Tibial nerve (tissue), 4 donors: ENCODE measurements at regions not wholly inside any gene's neighbourhood (a gene's known extent, or its start where the extent isn't known, plus 50 kb on each side); places are given as distances from the start of the nearest gene placed in this dataset.

Experiments
- DNase-seq, 2 donors: peaks; one replicate each; pipeline ENCODE4 v3.0.0-alpha.2; 2019; ENCODE audit warnings: low spot score in 2 of 2
- H3K27ac ChIP-seq, 4 donors: fragments of 200-600 bp; sonication (generic) in 3 of 4; one replicate each; pipeline ENCODE4 v1.5.1; 2017 to 2019; ENCODE audit warnings: mild to moderate bottlenecking in 1 of 4
- H3K27me3 ChIP-seq, 2 donors: fragments of 200-600 bp; sonication (generic) in 1 of 2; one replicate each; pipeline versions ENCODE4 v1.5.1 to v1.6.0; 2017 to 2019
- H3K36me3 ChIP-seq, 3 donors: fragments of 200-600 bp; sonication (generic); one replicate each; pipeline ENCODE4 v1.5.1; 2018 to 2019
- H3K4me1 ChIP-seq, 4 donors: fragments of 200-600 bp; sonication (generic) in 3 of 4; one replicate each; pipeline ENCODE4 v1.5.1; 2017 to 2019
- H3K4me3 ChIP-seq, 4 donors: fragments of 200-600 bp; sonication (generic) in 3 of 4; one replicate each; pipeline ENCODE4 v1.5.1; 2017 to 2019; ENCODE audit warnings: mild to moderate bottlenecking in 1 of 4, moderate library complexity in 1 of 4
- H3K9me3 ChIP-seq, 4 donors: fragments of 200-600 bp; sonication (generic) in 3 of 4; one replicate each; pipeline ENCODE4 v1.5.1; 2017 to 2019
- CTCF ChIP-seq, 5 experiments: fragments of 200-600 bp in 3 of 5; fragments of 450-650 bp in 2 of 5; sonication (generic) in 3 of 5; IDR thresholded peaks; one replicate each; pipeline ENCODE4 v1.5.1; 2016 to 2019; ENCODE audit warnings: antibody characterized with exemption in 5 of 5, mild to moderate bottlenecking in 3 of 5, moderate library complexity in 2 of 5
- EP300 ChIP-seq, 2 donors: sonication (generic); formaldehyde crosslinking; IDR thresholded peaks; one replicate each; pipeline ENCODE4 v1.6.1; 2017; ENCODE audit warnings: antibody characterized with exemption in 2 of 2, mild to moderate bottlenecking in 1 of 2
- POLR2A ChIP-seq, 2 donors: fragments of 450-650 bp; IDR thresholded peaks; one replicate each; pipeline ENCODE4 v1.6.1; 2017; ENCODE audit warnings: antibody characterized with exemption in 2 of 2, mild to moderate bottlenecking in 2 of 2, moderate library complexity in 2 of 2
- WGBS, 2 donors: methylation state at CpG; one replicate each; pipeline ENCODE4 v1.1.5; 2018; 5-methylcytosine and 5-hydroxymethylcytosine counted together

- Histone ChIP-seq H3K4me1 (peaks cover 4 to 46% (median 20%) of the 10 kb centered on the region in 4 donors), H3K9me3 (no peaks in the 10 kb centered on the region), H3K36me3 (no peaks in the 10 kb centered on the region), H3K4me3 (no peak overlapping the region), H3K27ac (no peak overlapping the region), H3K27me3 (no peaks in the 10 kb centered on the region)
- WGBS, 2 donors: 95 to 98% methylated on average over 6 of the region's 6 CpGs
- DNase-seq: no peak
- TF ChIP-seq POLR2A (IDR thresholded peaks at IDR 0.05): no peak
- TF ChIP-seq EP300 (IDR thresholded peaks at IDR 0.05): no peak
- no peak for TF ChIP-seq CTCF (IDR thresholded peaks at IDR 0.05)
Measured at GRCh38 chr6:41440958-41441357, 105.2 kb upstream of the FOXP4 start.

GRCh38 chr6:41441598-41442351 lies 104.4 kb upstream of the FOXP4 start:
- 81 to 83% methylated on average over 9 of the region's 9 CpGs for WGBS, 2 donors
- peak overlapping the region in 2 of 4 donors; percentile 87 to 95 for H3K27ac ChIP-seq

GRCh38 chr6:41442352-41442672 lies 103.9 kb upstream of the FOXP4 start:
- no peaks in the 10 kb centered on the region for H3K36me3 ChIP-seq
- peaks cover 4 to 46% (median 20%) of the 10 kb centered on the region in 4 donors for H3K4me1 ChIP-seq
- WGBS, 2 donors: 75 to 86% methylated on average over 2 of the region's 2 CpGs
- no peak for TF ChIP-seq POLR2A (IDR thresholded peaks at IDR 0.05)
- TF ChIP-seq EP300 (IDR thresholded peaks at IDR 0.05): no peak
- no peak for TF ChIP-seq CTCF (IDR thresholded peaks at IDR 0.05)
- no peak for DNase-seq
- H3K27me3 ChIP-seq: no peaks in the 10 kb centered on the region
- H3K9me3 ChIP-seq: no peaks in the 10 kb centered on the region
- H3K27ac ChIP-seq: peak overlapping the region in 3 of 4 donors; percentile 73 to 95 (median 87)
- H3K4me3 ChIP-seq: no peak overlapping the region

More at GRCh38 chr6:41441598-41442351, 104.4 kb upstream of the FOXP4 start:
- peaks cover 4 to 46% (median 20%) of the 10 kb centered on the region in 4 donors for H3K4me1 ChIP-seq
- DNase-seq: no peak
- H3K9me3 ChIP-seq: no peaks in the 10 kb centered on the region
- H3K4me3 ChIP-seq: no peak overlapping the region
- TF ChIP-seq EP300 (IDR thresholded peaks at IDR 0.05) (no peak), CTCF (IDR thresholded peaks at IDR 0.05) (no peak), POLR2A (IDR thresholded peaks at IDR 0.05) (no peak)
- H3K36me3 ChIP-seq: no peaks in the 10 kb centered on the region
- no peaks in the 10 kb centered on the region for H3K27me3 ChIP-seq

GRCh38 chr6:41442800-41443501 lies 103.2 kb upstream of the FOXP4 start:
- Histone ChIP-seq H3K36me3 (no peaks in the 10 kb centered on the region), H3K27me3 (no peaks in the 10 kb centered on the region), H3K4me3 (peak overlapping the region; percentile 14 to 36 (median 28)), H3K27ac (peak overlapping the region; percentile 53 to 95 (median 80)), H3K4me1 (peaks cover 4 to 46% (median 20%) of the 10 kb centered on the region in 4 donors), H3K9me3 (no peaks in the 10 kb centered on the region)
- 6 to 7% methylated on average over 41 to 42 of the region's 42 CpGs for WGBS, 2 donors
- DNase-seq: peak; percentile 48 to 50
- TF ChIP-seq CTCF (IDR thresholded peaks at IDR 0.05) (peak; percentile 23 to 52 (median 43)), EP300 (IDR thresholded peaks at IDR 0.05) (peak in 1 of 2 donors; percentile 26), POLR2A (IDR thresholded peaks at IDR 0.05) (no peak)
